ENCODE measurements at regions not wholly inside any gene's neighbourhood (a gene's known extent, or its start where the extent isn't known, plus 50 kb on each side); places are given as distances from the start of the nearest gene placed in this dataset.

- Histone ChIP-seq H3K9me3 (replicated peaks; ENCODE audit: control insufficient read depth, insufficient read depth, low read length) (no peaks in the 10 kb centered on the region), H3K9ac (ENCODE audit: control insufficient read depth, insufficient read depth, low read length) (no peak overlapping the region), H3K27me3 (replicated peaks in 1 of 2; ENCODE audit: control insufficient read depth in 2 of 2, insufficient read depth in 2 of 2, low read length in 1 of 2) (no peaks in the 10 kb centered on the region), H3K27ac (ENCODE audit: control insufficient read depth, insufficient read depth) (no peak overlapping the region), H3K4me1 (ENCODE audit: control insufficient read depth, insufficient read depth, low read length) (no peaks in the 10 kb centered on the region; the same call in 1 of the 2 replicates), H2AFZ (ENCODE audit: control insufficient read depth, low read depth, low read length) (0 out of 2 replicates have a peak overlapping the region, but pooled peaks have one; percentile 17), H3K79me2 (ENCODE audit: control insufficient read depth, insufficient read depth, low read length) (no peaks in the 10 kb centered on the region), H3K4me2 (ENCODE audit: control insufficient read depth, insufficient read depth) (no peak overlapping the region), H4K20me1 (ENCODE audit: control insufficient read depth, insufficient read depth) (no peaks in the 10 kb centered on the region), H3K4me3 (no peak overlapping the region), H3K36me3 (ENCODE audit: control insufficient read depth in 2 of 2, insufficient read depth in 2 of 2, low read length in 1 of 2) (no peaks in the 10 kb centered on the region)
- intact Hi-C loops (cut with micrococcal nuclease; ENCODE audit: unreplicated experiment) (no loop called here), in situ Hi-C loops (cut with MboI) (no loop called here)
- ATAC-seq = peak; percentile 99
- ChIA-PET CTCF (interaction anchor here (1.0 to 1.8 kb wide), 6 partner anchors 11 to 461 kb away, joined by 3 to 5 read pairs (median 5); no protein-coding TSS in a partner anchor), RAD21 (ENCODE audit: unreplicated experiment) (interaction anchor here (0.9 kb wide), 1 partner anchor 9 kb away, joined by 3 read pairs; no protein-coding TSS in a partner anchor), SMC1A (ENCODE audit: uncharacterized antibody, unreplicated experiment) (interaction anchor here (0.7 to 2.1 kb wide), 7 partner anchors 9 to 121 kb away, joined by 3 to 9 read pairs (median 3); no protein-coding TSS in a partner anchor), POLR2A (interaction anchor here (1.1 kb wide), 1 partner anchor 16 kb away, joined by 3 read pairs; no protein-coding TSS in a partner anchor)
- no TSS peak for BruUV-seq (replicated peaks)
- no peak for FAIRE-seq
- DNase-seq (ENCODE audit: low read depth, low spot score) = peak; percentile 16
- WGBS (ENCODE audit: insufficient coverage, insufficient replicate concordance, low lambda C conversion rate, missing lambda C conversion rate) = 5% methylated on average over 9 of the region's 9 CpGs
- TF ChIP-seq TCF3 (IDR thresholded peaks at IDR 0.05; ENCODE audit: borderline replicate concordance, insufficient read depth, low read depth, low read length) = no peak
- TF ChIP-seq, protein P1, sequence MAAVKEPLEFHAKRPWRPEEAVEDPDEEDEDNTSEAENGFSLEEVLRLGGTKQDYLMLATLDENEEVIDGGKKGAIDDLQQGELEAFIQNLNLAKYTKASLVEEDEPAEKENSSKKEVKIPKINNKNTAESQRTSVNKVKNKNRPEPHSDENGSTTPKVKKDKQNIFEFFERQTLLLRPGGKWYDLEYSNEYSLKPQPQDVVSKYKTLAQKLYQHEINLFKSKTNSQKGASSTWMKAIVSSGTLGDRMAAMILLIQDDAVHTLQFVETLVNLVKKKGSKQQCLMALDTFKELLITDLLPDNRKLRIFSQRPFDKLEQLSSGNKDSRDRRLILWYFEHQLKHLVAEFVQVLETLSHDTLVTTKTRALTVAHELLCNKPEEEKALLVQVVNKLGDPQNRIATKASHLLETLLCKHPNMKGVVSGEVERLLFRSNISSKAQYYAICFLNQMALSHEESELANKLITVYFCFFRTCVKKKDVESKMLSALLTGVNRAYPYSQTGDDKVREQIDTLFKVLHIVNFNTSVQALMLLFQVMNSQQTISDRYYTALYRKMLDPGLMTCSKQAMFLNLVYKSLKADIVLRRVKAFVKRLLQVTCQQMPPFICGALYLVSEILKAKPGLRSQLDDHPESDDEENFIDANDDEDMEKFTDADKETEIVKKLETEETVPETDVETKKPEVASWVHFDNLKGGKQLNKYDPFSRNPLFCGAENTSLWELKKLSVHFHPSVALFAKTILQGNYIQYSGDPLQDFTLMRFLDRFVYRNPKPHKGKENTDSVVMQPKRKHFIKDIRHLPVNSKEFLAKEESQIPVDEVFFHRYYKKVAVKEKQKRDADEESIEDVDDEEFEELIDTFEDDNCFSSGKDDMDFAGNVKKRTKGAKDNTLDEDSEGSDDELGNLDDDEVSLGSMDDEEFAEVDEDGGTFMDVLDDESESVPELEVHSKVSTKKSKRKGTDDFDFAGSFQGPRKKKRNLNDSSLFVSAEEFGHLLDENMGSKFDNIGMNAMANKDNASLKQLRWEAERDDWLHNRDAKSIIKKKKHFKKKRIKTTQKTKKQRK (IDR thresholded peaks at IDR 0.05; ENCODE audit: low read depth, low read length) = no peak
- 0 out of 2 replicates have a peak, but pooled peaks have one; percentile 30 for TF ChIP-seq NBN (IDR thresholded peaks at IDR 0.05)
- no peak for TF ChIP-seq RFX5 (IDR thresholded peaks at IDR 0.05; ENCODE audit: low read depth, low read length)
- peak; percentile 56; the same call in 1 of the 2 replicates for TF ChIP-seq IKZF1 (conservative IDR thresholded peaks at IDR 0.05)
- no peak; the same call in 2 of the 3 replicates for TF ChIP-seq POU2F2 (IDR thresholded peaks at IDR 0.05; ENCODE audit: borderline replicate concordance, low read depth, low read length)
- TF ChIP-seq BHLHE40 (IDR thresholded peaks at IDR 0.05; ENCODE audit: borderline replicate concordance in 1 of 2, low read depth in 2 of 2, low read length in 1 of 2) = peak; percentile 85 to 93
- no peak for TF ChIP-seq USF2 (IDR thresholded peaks at IDR 0.05; ENCODE audit: borderline replicate concordance, low read depth, low read length)
- no peak for TF ChIP-seq ZNF24 (IDR thresholded peaks at IDR 0.05)
- TF ChIP-seq SUPT20H (IDR thresholded peaks at IDR 0.05; ENCODE audit: borderline replicate concordance, control insufficient read depth, low read depth, low read length) = no peak
- TF ChIP-seq, protein P2, sequence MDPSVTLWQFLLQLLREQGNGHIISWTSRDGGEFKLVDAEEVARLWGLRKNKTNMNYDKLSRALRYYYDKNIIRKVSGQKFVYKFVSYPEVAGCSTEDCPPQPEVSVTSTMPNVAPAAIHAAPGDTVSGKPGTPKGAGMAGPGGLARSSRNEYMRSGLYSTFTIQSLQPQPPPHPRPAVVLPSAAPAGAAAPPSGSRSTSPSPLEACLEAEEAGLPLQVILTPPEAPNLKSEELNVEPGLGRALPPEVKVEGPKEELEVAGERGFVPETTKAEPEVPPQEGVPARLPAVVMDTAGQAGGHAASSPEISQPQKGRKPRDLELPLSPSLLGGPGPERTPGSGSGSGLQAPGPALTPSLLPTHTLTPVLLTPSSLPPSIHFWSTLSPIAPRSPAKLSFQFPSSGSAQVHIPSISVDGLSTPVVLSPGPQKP (IDR thresholded peaks at IDR 0.05; ENCODE audit: low read depth, low read length) = no peak
- TF ChIP-seq PML (IDR thresholded peaks at IDR 0.05; ENCODE audit: low read length) = no peak
- no peak for TF ChIP-seq BCL3 (IDR thresholded peaks at IDR 0.05; ENCODE audit: borderline replicate concordance, insufficient read depth, low read depth, low read length, poor library complexity, severe bottlenecking)
- TF ChIP-seq FOS (IDR thresholded peaks at IDR 0.05; ENCODE audit: borderline replicate concordance, extremely low read depth, insufficient read length) = no peak
- no peak for TF ChIP-seq ETV6 (conservative IDR thresholded peaks at IDR 0.05 in 1 of 2, IDR thresholded peaks at IDR 0.05 in 1 of 2; ENCODE audit: borderline replicate concordance in 1 of 2, low read depth in 1 of 2)
Measured at GRCh38 chr6:138577151-138577915, 78.0 kb upstream of the NHSL1 start.

Measured in GM12878 (cell line).